ENCODE measurements at regions not wholly inside any gene's neighbourhood (a gene's known extent, or its start where the extent isn't known, plus 50 kb on each side); places are given as distances from the start of the nearest gene placed in this dataset.

- TF ChIP-seq EZH2 (IDR thresholded peaks at IDR 0.05; ENCODE audit: borderline replicate concordance, low read depth, low read length, poor library complexity, severe bottlenecking), result no peak
- TF ChIP-seq, protein P1, sequence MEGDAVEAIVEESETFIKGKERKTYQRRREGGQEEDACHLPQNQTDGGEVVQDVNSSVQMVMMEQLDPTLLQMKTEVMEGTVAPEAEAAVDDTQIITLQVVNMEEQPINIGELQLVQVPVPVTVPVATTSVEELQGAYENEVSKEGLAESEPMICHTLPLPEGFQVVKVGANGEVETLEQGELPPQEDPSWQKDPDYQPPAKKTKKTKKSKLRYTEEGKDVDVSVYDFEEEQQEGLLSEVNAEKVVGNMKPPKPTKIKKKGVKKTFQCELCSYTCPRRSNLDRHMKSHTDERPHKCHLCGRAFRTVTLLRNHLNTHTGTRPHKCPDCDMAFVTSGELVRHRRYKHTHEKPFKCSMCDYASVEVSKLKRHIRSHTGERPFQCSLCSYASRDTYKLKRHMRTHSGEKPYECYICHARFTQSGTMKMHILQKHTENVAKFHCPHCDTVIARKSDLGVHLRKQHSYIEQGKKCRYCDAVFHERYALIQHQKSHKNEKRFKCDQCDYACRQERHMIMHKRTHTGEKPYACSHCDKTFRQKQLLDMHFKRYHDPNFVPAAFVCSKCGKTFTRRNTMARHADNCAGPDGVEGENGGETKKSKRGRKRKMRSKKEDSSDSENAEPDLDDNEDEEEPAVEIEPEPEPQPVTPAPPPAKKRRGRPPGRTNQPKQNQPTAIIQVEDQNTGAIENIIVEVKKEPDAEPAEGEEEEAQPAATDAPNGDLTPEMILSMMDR (conservative IDR thresholded peaks at IDR 0.05; ENCODE audit: low read depth, low read length), result no peak
These were observed 124.5 kb downstream of the ANKRD60 start for GRCh38 chr20:58103961-58104360.
